ENCODE measurements at regions not wholly inside any gene's neighbourhood (a gene's known extent, or its start where the extent isn't known, plus 50 kb on each side); places are given as distances from the start of the nearest gene placed in this dataset.

- TF ChIP-seq CTCF (IDR thresholded peaks at IDR 0.05) (no peak), POLR2A (IDR thresholded peaks at IDR 0.05) (no peak), POLR2AphosphoS5 (IDR thresholded peaks at IDR 0.05) (no peak)
Measured at GRCh38 chr7:94177441-94177840, 173.3 kb upstream of the BET1 start.

Data from breast epithelium (tissue), 3 donors.